B cell (primary cell): ENCODE measurements at regions not wholly inside any gene's neighbourhood (a gene's known extent, or its start where the extent isn't known, plus 50 kb on each side); places are given as distances from the start of the nearest gene placed in this dataset.

Experiments used
- ATAC-seq: fragments of 200-7000 bp; cut with Tn5 transposase; one replicate; pipeline ENCODE4 v1.10.0; 2021; ENCODE audit warnings: low read depth, mild to moderate bottlenecking, moderate number of reproducible peaks, moderate library complexity
- CTCF ChIA-PET: fragments of 350-600 bp; sonication (Branson Sonifier 250); formaldehyde crosslinking; loops from one replicate; lab custom pipeline; 2021; ENCODE audit warnings: antibody characterized with exemption, inconsistent platforms; lab: Charles Lee
- POLR2A ChIA-PET: fragments of 350-600 bp; sonication (Branson Sonifier 250); formaldehyde crosslinking; loops from one replicate; lab custom pipeline; 2021; ENCODE audit warnings: antibody characterized with exemption; lab: Charles Lee
- DNase-seq: peaks from one replicate; pipeline ENCODE4 v3.0.0; 2013
- H2AFZ ChIP-seq: 2 replicates; pipeline ENCODE4 v1.6.1; 2012; ENCODE audit warnings: mild to moderate bottlenecking, low read depth, low read length; ENCODE audit not compliant: insufficient read depth, poor library complexity, severe bottlenecking
- H3K27ac ChIP-seq, 2 donors: 1 replicate in 1 of 2; 2 replicates in 1 of 2; pipeline ENCODE4 v1.5.1; 2012 to 2013; ENCODE audit warnings: low read length in 2 of 2, mild to moderate bottlenecking in 2 of 2, moderate library complexity in 1 of 2
- H3K27me3 ChIP-seq, 4 experiments: fragments of 200-600 bp in 1 of 4; sonication (generic) in 1 of 4; replicated peaks in 1 of 4; 1 replicate in 2 of 4; 2 replicates in 2 of 4; pipeline versions ENCODE4 v1.6.1 to v1.7.0; 2013 to 2016; ENCODE audit warnings: low read length in 3 of 4, mild to moderate bottlenecking in 2 of 4, mixed read lengths in 1 of 4, moderate library complexity in 1 of 4; ENCODE audit not compliant: insufficient read depth in 4 of 4, control insufficient read depth in 3 of 4; ENCODE audit errors: control extremely low read depth in 1 of 4
- H3K36me3 ChIP-seq, 2 experiments: replicated peaks in 1 of 2; 1 replicate in 1 of 2; 2 replicates in 1 of 2; pipeline versions ENCODE4 v1.6.1 to v1.7.1; 2013; ENCODE audit warnings: low read length in 1 of 2; ENCODE audit not compliant: insufficient read depth in 2 of 2, control insufficient read depth in 1 of 2; ENCODE audit errors: control extremely low read depth in 1 of 2, extremely low read depth in 1 of 2
- H3K4me1 ChIP-seq, 2 donors: fragments of 200-600 bp in 1 of 2; sonication (generic) in 1 of 2; 1 replicate in 1 of 2; 2 replicates in 1 of 2; pipeline versions ENCODE4 v1.5.1 to v1.6.1; 2013 to 2017; ENCODE audit warnings: low read length in 2 of 2; ENCODE audit not compliant: control insufficient read depth in 2 of 2, insufficient read depth in 2 of 2
- H3K4me2 ChIP-seq: replicated peaks from 2 replicates; pipeline ENCODE3; 2012; ENCODE audit warnings: mild to moderate bottlenecking, low read depth, low read length; ENCODE audit not compliant: poor library complexity, severe bottlenecking
- H3K4me3 ChIP-seq, 5 experiments: fragments of 200-600 bp in 1 of 5; sonication (generic) in 1 of 5; 1 replicate in 3 of 5; 2 replicates in 2 of 5; pipeline versions ENCODE4 v1.5.1 to v1.7.0; 2011 to 2016; ENCODE audit warnings: low read length in 4 of 5, mild to moderate bottlenecking in 4 of 5, low read depth in 2 of 5, control low read depth in 1 of 5, moderate library complexity in 1 of 5; ENCODE audit not compliant: insufficient read depth in 1 of 5; ENCODE audit errors: control extremely low read depth in 1 of 5, extremely low read depth in 1 of 5
- H3K79me2 ChIP-seq: fragments of 200-600 bp; sonication (generic); one replicate; pipeline ENCODE4 v1.6.0; 2016; ENCODE audit warnings: low read length; ENCODE audit not compliant: control insufficient read depth, insufficient read depth
- H3K9ac ChIP-seq: fragments of 200-600 bp; sonication (generic); 2 replicates; pipeline ENCODE4 v1.6.1; 2017; ENCODE audit warnings: mild to moderate bottlenecking, low read length, moderate library complexity
- H3K9me3 ChIP-seq, 3 donors: one replicate each; pipeline versions ENCODE4 v1.6.1 to v1.7.1; 2013; ENCODE audit warnings: low read length in 2 of 3; ENCODE audit not compliant: control insufficient read depth in 2 of 3, insufficient read depth in 1 of 3; ENCODE audit errors: control extremely low read depth in 1 of 3
- H4K20me1 ChIP-seq: 2 replicates; pipeline ENCODE4 v1.6.0; 2012; ENCODE audit warnings: mild to moderate bottlenecking, low read length; ENCODE audit not compliant: insufficient read depth, control insufficient read depth, poor library complexity, severe bottlenecking
- H3K27ac Mint-ChIP-seq: one replicate; pipeline ENCODE4 v1.8.0; 2021; ENCODE audit warnings: mixed read lengths
- H3K27me3 Mint-ChIP-seq: one replicate; pipeline ENCODE4 v1.8.0; 2021; ENCODE audit warnings: mixed read lengths
- H3K4me1 Mint-ChIP-seq: one replicate; pipeline ENCODE4 v1.8.0; 2021; ENCODE audit warnings: mixed read lengths
- H3K4me3 Mint-ChIP-seq: one replicate; pipeline ENCODE4 v1.8.0; 2021; ENCODE audit warnings: mixed read lengths
- H3K9me3 Mint-ChIP-seq: one replicate; pipeline ENCODE4 v1.8.0; 2022; ENCODE audit warnings: mixed read lengths; ENCODE audit not compliant: insufficient read depth
- EZH2 ChIP-seq: IDR thresholded peaks from 2 replicates; pipeline ENCODE4 v1.6.1; 2012; ENCODE audit warnings: borderline replicate concordance, low read depth, mild to moderate bottlenecking, moderate library complexity, low read length; ENCODE audit not compliant: insufficient read depth, poor library complexity, severe bottlenecking
- WGBS: methylation state at CpG from one replicate; pipeline ENCODE4 v1.1.5; 2013; ENCODE audit warnings: missing lambda C conversion rate; ENCODE audit not compliant: insufficient coverage; 5-methylcytosine and 5-hydroxymethylcytosine counted together
- intact Hi-C: fragments of 100-400 bp; cut with micrococcal nuclease; formaldehyde crosslinking; loops from one replicate; pipeline ENCODE4 v1.10.0; 2022
- TF ChIP-seq, protein P1 (sequence below): fragments of 200-600 bp; IDR thresholded peaks from one replicate; pipeline ENCODE4 v1.8.0; 2022; ENCODE audit warnings: antibody characterized with exemption, mild to moderate bottlenecking

DNA sequence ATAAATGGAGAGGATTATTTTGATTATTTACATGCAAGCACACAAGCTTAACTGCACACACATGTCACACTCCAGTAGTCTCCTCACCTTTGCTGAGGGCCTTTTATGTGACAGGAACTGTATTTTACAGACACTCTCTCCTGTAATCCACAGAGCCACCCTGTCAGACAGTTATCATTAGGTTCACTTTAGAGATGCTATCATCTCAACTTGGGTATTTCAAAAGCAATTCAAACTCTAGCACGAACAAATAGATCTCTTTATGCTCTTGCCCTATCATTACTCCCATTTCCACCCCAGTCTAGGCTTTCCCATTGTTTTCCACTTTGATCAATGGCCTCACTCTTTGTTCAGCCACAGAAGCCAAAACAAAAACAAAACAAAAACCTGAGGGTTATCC is 281.2 kb upstream of the EPHA4 start:
- Mint-ChIP-seq H3K9me3 (no peaks in the 10 kb centered on the region), H3K27ac (no peak overlapping the region), H3K4me3 (no peak overlapping the region), H3K4me1 (no peaks in the 10 kb centered on the region), H3K27me3 (no peaks in the 10 kb centered on the region)
- ATAC-seq (no peak), DNase-seq (no peak)
- ChIA-PET POLR2A (no interaction called here), CTCF (no interaction called here)
- Histone ChIP-seq H3K9ac (no peak overlapping the region), H3K9me3 (no peaks in the 10 kb centered on the region), H3K4me1 (no peaks in the 10 kb centered on the region), H2AFZ (no peak overlapping the region), H3K4me3 (no peak overlapping the region), H3K36me3 (no peaks in the 10 kb centered on the region), H3K79me2 (no peaks in the 10 kb centered on the region), H4K20me1 (no peaks in the 10 kb centered on the region), H3K4me2 (no peak overlapping the region), H3K27me3 (no peaks in the 10 kb centered on the region), H3K27ac (no peak overlapping the region)
- TF ChIP-seq EZH2: no peak
- TF ChIP-seq, protein P1, sequence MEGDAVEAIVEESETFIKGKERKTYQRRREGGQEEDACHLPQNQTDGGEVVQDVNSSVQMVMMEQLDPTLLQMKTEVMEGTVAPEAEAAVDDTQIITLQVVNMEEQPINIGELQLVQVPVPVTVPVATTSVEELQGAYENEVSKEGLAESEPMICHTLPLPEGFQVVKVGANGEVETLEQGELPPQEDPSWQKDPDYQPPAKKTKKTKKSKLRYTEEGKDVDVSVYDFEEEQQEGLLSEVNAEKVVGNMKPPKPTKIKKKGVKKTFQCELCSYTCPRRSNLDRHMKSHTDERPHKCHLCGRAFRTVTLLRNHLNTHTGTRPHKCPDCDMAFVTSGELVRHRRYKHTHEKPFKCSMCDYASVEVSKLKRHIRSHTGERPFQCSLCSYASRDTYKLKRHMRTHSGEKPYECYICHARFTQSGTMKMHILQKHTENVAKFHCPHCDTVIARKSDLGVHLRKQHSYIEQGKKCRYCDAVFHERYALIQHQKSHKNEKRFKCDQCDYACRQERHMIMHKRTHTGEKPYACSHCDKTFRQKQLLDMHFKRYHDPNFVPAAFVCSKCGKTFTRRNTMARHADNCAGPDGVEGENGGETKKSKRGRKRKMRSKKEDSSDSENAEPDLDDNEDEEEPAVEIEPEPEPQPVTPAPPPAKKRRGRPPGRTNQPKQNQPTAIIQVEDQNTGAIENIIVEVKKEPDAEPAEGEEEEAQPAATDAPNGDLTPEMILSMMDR: no peak
- WGBS: 11% methylated on average over 1 of the region's 1 CpG
- intact Hi-C loops: no loop called here

DNA sequence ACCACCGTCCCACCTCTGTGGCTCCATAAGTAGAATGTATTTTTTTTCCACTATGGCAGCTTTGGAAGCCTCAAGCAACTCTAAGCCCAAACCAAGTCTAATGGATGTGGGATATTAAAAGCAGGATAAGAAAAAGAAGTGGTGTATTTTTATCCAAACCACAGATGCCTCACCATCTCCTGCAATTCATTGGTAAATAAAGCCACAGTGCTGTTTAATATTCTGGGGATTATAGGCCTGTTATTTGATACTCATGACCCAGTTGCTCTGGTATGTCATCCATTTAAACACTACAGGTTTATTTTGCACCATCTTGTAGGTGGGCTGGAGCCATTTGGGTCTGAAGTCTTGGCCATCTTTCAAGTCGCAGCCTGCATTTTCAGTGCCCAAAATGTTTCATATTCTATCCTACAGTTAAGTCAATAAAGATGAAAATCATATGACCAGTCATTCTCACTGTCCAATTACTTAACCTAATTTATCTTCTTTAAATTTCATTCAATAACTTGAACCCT is 279.5 kb upstream of the EPHA4 start:
- H3K36me3 ChIP-seq: no peaks in the 10 kb centered on the region
- H2AFZ ChIP-seq: no peak overlapping the region
- TF ChIP-seq, protein P1: no peak
- TF ChIP-seq EZH2: no peak
- intact Hi-C loops: no loop called here
- no peaks in the 10 kb centered on the region for H4K20me1 ChIP-seq
- no peak for ATAC-seq
- H3K4me2 ChIP-seq: no peak overlapping the region
- Mint-ChIP-seq H3K27ac (no peak overlapping the region), H3K4me3 (no peak overlapping the region), H3K4me1 (no peaks in the 10 kb centered on the region), H3K9me3 (no peaks in the 10 kb centered on the region), H3K27me3 (no peaks in the 10 kb centered on the region)
- no peaks in the 10 kb centered on the region for H3K27me3 ChIP-seq
- no peaks in the 10 kb centered on the region for H3K79me2 ChIP-seq
- H3K27ac ChIP-seq: no peak overlapping the region
- no peak overlapping the region for H3K9ac ChIP-seq
- CTCF ChIA-PET: no interaction called here
- no peaks in the 10 kb centered on the region for H3K4me1 ChIP-seq
- H3K4me3 ChIP-seq: no peak overlapping the region
- DNase-seq: no peak
- whole genome bisulfite sequencing: no CpG with 5 or more reads among the region's 2 CpGs
- no peaks in the 10 kb centered on the region for H3K9me3 ChIP-seq
- POLR2A ChIA-PET: no interaction called here
